LNCAP (cell line): ENCODE measurements at regions not wholly inside any gene's neighbourhood (a gene's known extent, or its start where the extent isn't known, plus 50 kb on each side); places are given as distances from the start of the nearest gene placed in this dataset.
A peak's percentile ranks its signal among the peaks of the same experiment; 100 is the strongest.

Source experiments
- CTCF ChIP-seq: fragments of 450-650 bp; IDR thresholded peaks from 2 replicates; pipeline ENCODE4 v1.5.1; 2017; ENCODE audit warnings: mild to moderate bottlenecking

GRCh38 chr12:104889735-104890134 lies 68.4 kb downstream of the SLC41A2 start:
- TF ChIP-seq CTCF: no peak

- no peak for TF ChIP-seq CTCF
Measured at GRCh38 chr12:104888892-104889291, 69.2 kb downstream of the SLC41A2 start.

- no peak for TF ChIP-seq CTCF
Measured at GRCh38 chr12:104888481-104888880, 69.6 kb downstream of the SLC41A2 start.

- TF ChIP-seq CTCF: no peak
Measured at GRCh38 chr12:104887452-104887851, 70.6 kb downstream of the SLC41A2 start.

GRCh38 chr12:104886418-104887401 lies 71.4 kb downstream of the SLC41A2 start:
- TF ChIP-seq CTCF: no peak

- TF ChIP-seq CTCF: peak; percentile 61
Measured at GRCh38 chr12:104877103-104877705, 80.9 kb downstream of the SLC41A2 start.

GRCh38 chr12:104873374-104873773 lies 84.7 kb downstream of the SLC41A2 start:
- TF ChIP-seq CTCF: no peak
